Activated T-helper 2 cell treated with anti-CD3 and anti-CD28 coated beads, Interferon-gamma antibody, Interleukin-2, Interleukin-4, amounts not matched to agents 10 μg/mL and 5 μg/mL and 100 μg/mL, durations not matched to agents 14 hours and 24 hours and 36 hours (primary cell): ENCODE measurements at regions not wholly inside any gene's neighbourhood (a gene's known extent, or its start where the extent isn't known, plus 50 kb on each side); places are given as distances from the start of the nearest gene placed in this dataset.

Experiments
- DNase-seq: peaks from one replicate; pipeline ENCODE4 v3.0.0; 2021; ENCODE audit warnings: low spot score
- H3K27ac Mint-ChIP-seq: one replicate; pipeline ENCODE4 v1.8.0; 2021; ENCODE audit warnings: mixed read lengths
- H3K27me3 Mint-ChIP-seq: one replicate; pipeline ENCODE4 v1.8.0; 2021; ENCODE audit warnings: low read depth, mixed read lengths
- H3K36me3 Mint-ChIP-seq: one replicate; pipeline ENCODE4 v1.8.0; 2021; ENCODE audit warnings: low read depth, mixed read lengths
- H3K4me1 Mint-ChIP-seq: one replicate; pipeline ENCODE4 v1.8.0; 2021; ENCODE audit warnings: low read depth, mixed read lengths
- H3K4me3 Mint-ChIP-seq: one replicate; pipeline ENCODE4 v1.8.0; 2021; ENCODE audit warnings: low read depth, mild to moderate bottlenecking, moderate library complexity, mixed read lengths
- H3K9me3 Mint-ChIP-seq: one replicate; pipeline ENCODE4 v1.8.0; 2021; ENCODE audit warnings: mixed read lengths
- intact Hi-C: fragments of 100-400 bp; cut with micrococcal nuclease; formaldehyde crosslinking; loops from one replicate; pipeline ENCODE4 v1.15.1; 2023

GRCh38 chr1:239617259-239617658 is 230.9 kb downstream of the CHRM3 start:
- no peaks in the 10 kb centered on the region for H3K4me1 Mint-ChIP-seq
- no peaks in the 10 kb centered on the region for H3K36me3 Mint-ChIP-seq
- no peak overlapping the region for H3K4me3 Mint-ChIP-seq
- no peak overlapping the region for H3K27ac Mint-ChIP-seq
- intact Hi-C loops = no loop called here
- no peaks in the 10 kb centered on the region for H3K27me3 Mint-ChIP-seq
- H3K9me3 Mint-ChIP-seq = no peaks in the 10 kb centered on the region
- no peak for DNase-seq

GRCh38 chr1:239617731-239618130 is 231.4 kb downstream of the CHRM3 start:
- Mint-ChIP-seq H3K27me3 (no peaks in the 10 kb centered on the region), H3K36me3 (no peaks in the 10 kb centered on the region), H3K4me1 (no peaks in the 10 kb centered on the region), H3K4me3 (no peak overlapping the region), H3K27ac (no peak overlapping the region), H3K9me3 (no peaks in the 10 kb centered on the region)
- intact Hi-C loops = no loop called here
- no peak for DNase-seq

- intact Hi-C loops = no loop called here
- H3K4me1 Mint-ChIP-seq = no peaks in the 10 kb centered on the region
- H3K36me3 Mint-ChIP-seq = no peaks in the 10 kb centered on the region
- no peak overlapping the region for H3K27ac Mint-ChIP-seq
- H3K9me3 Mint-ChIP-seq = no peaks in the 10 kb centered on the region
- H3K27me3 Mint-ChIP-seq = no peaks in the 10 kb centered on the region
- no peak for DNase-seq
- no peak overlapping the region for H3K4me3 Mint-ChIP-seq
Measured at GRCh38 chr1:239619190-239619589, 232.8 kb downstream of the CHRM3 start.

- intact Hi-C loops = no loop called here
- no peak for DNase-seq
- no peak overlapping the region for H3K4me3 Mint-ChIP-seq
- H3K27ac Mint-ChIP-seq = no peak overlapping the region
- H3K9me3 Mint-ChIP-seq = no peaks in the 10 kb centered on the region
- H3K4me1 Mint-ChIP-seq = no peaks in the 10 kb centered on the region
- no peaks in the 10 kb centered on the region for H3K36me3 Mint-ChIP-seq
- H3K27me3 Mint-ChIP-seq = no peaks in the 10 kb centered on the region
Measured at GRCh38 chr1:239630767-239631166, 244.4 kb downstream of the CHRM3 start.

GRCh38 chr1:239633432-239633831 is 247.1 kb downstream of the CHRM3 start:
- Mint-ChIP-seq H3K27ac (no peak overlapping the region), H3K4me3 (no peak overlapping the region), H3K4me1 (no peaks in the 10 kb centered on the region), H3K27me3 (no peaks in the 10 kb centered on the region), H3K9me3 (no peaks in the 10 kb centered on the region), H3K36me3 (no peaks in the 10 kb centered on the region)
- DNase-seq = no peak
- intact Hi-C loops = no loop called here

- Mint-ChIP-seq H3K4me1 (no peaks in the 10 kb centered on the region), H3K27ac (no peak overlapping the region)
Measured at GRCh38 chr1:239635276-239635675, 248.9 kb downstream of the CHRM3 start.

GRCh38 chr1:239636347-239636746 is 250.0 kb downstream of the CHRM3 start:
- no peaks in the 10 kb centered on the region for H3K9me3 Mint-ChIP-seq
- intact Hi-C loops = no loop called here
- no peaks in the 10 kb centered on the region for H3K36me3 Mint-ChIP-seq
- H3K27ac Mint-ChIP-seq = no peak overlapping the region
- no peaks in the 10 kb centered on the region for H3K27me3 Mint-ChIP-seq
- no peak for DNase-seq
- H3K4me1 Mint-ChIP-seq = no peaks in the 10 kb centered on the region
- no peak overlapping the region for H3K4me3 Mint-ChIP-seq

More at GRCh38 chr1:239635276-239635675, 248.9 kb downstream of the CHRM3 start:
- intact Hi-C loops = no loop called here
- Mint-ChIP-seq H3K27me3 (no peaks in the 10 kb centered on the region), H3K4me3 (no peak overlapping the region), H3K36me3 (no peaks in the 10 kb centered on the region), H3K9me3 (no peaks in the 10 kb centered on the region)
- no peak for DNase-seq

- Mint-ChIP-seq H3K27ac (no peak overlapping the region), H3K4me1 (no peaks in the 10 kb centered on the region), H3K36me3 (no peaks in the 10 kb centered on the region), H3K4me3 (no peak overlapping the region), H3K9me3 (peaks cover 4% of the 10 kb centered on the region), H3K27me3 (no peaks in the 10 kb centered on the region)
- intact Hi-C loops = no loop called here
- DNase-seq = no peak
Measured at GRCh38 chr1:239644604-239645003, 258.2 kb downstream of the CHRM3 start.

- Mint-ChIP-seq H3K4me3 (no peak overlapping the region), H3K27ac (no peak overlapping the region), H3K27me3 (no peaks in the 10 kb centered on the region), H3K36me3 (no peaks in the 10 kb centered on the region), H3K9me3 (peaks cover 4% of the 10 kb centered on the region), H3K4me1 (no peaks in the 10 kb centered on the region)
- intact Hi-C loops = no loop called here
- DNase-seq = no peak
Measured at GRCh38 chr1:239647045-239647444, 260.7 kb downstream of the CHRM3 start.

GRCh38 chr1:239647964-239648632 is 261.7 kb downstream of the CHRM3 start:
- Mint-ChIP-seq H3K4me3 (no peak overlapping the region), H3K4me1 (no peaks in the 10 kb centered on the region), H3K27me3 (no peaks in the 10 kb centered on the region), H3K27ac (no peak overlapping the region), H3K9me3 (no peaks in the 10 kb centered on the region), H3K36me3 (no peaks in the 10 kb centered on the region)
- DNase-seq = no peak
- intact Hi-C loops = no loop called here

GRCh38 chr1:239655023-239655422 is 268.7 kb downstream of the CHRM3 start:
- Mint-ChIP-seq H3K27ac (no peak overlapping the region), H3K27me3 (no peaks in the 10 kb centered on the region), H3K4me3 (no peak overlapping the region), H3K9me3 (no peaks in the 10 kb centered on the region), H3K36me3 (no peaks in the 10 kb centered on the region), H3K4me1 (no peaks in the 10 kb centered on the region)
- DNase-seq = no peak
- intact Hi-C loops = no loop called here

GRCh38 chr1:239657291-239657690 is 270.9 kb downstream of the CHRM3 start:
- Mint-ChIP-seq H3K27me3 (no peaks in the 10 kb centered on the region), H3K36me3 (no peaks in the 10 kb centered on the region), H3K4me3 (no peak overlapping the region), H3K9me3 (no peaks in the 10 kb centered on the region), H3K27ac (no peak overlapping the region), H3K4me1 (no peaks in the 10 kb centered on the region)
- intact Hi-C loops = no loop called here
- DNase-seq = no peak

- no peaks in the 10 kb centered on the region for H3K36me3 Mint-ChIP-seq
- H3K27ac Mint-ChIP-seq = no peak overlapping the region
- no peak overlapping the region for H3K4me3 Mint-ChIP-seq
- no peak for DNase-seq
- intact Hi-C loops = no loop called here
- no peaks in the 10 kb centered on the region for H3K4me1 Mint-ChIP-seq
- peaks cover 8% of the 10 kb centered on the region for H3K27me3 Mint-ChIP-seq
- no peaks in the 10 kb centered on the region for H3K9me3 Mint-ChIP-seq
Measured at GRCh38 chr1:239662950-239663349, 276.6 kb downstream of the CHRM3 start.

- Mint-ChIP-seq H3K4me3 (no peak overlapping the region), H3K4me1 (no peaks in the 10 kb centered on the region), H3K36me3 (no peaks in the 10 kb centered on the region), H3K27ac (no peak overlapping the region), H3K27me3 (peaks cover 12% of the 10 kb centered on the region), H3K9me3 (no peaks in the 10 kb centered on the region)
- intact Hi-C loops = no loop called here
- no peak for DNase-seq
Measured at GRCh38 chr1:239672256-239672655, 285.9 kb downstream of the CHRM3 start.
